A549 (cell line): ENCODE measurements at regions not wholly inside any gene's neighbourhood (a gene's known extent, or its start where the extent isn't known, plus 50 kb on each side); places are given as distances from the start of the nearest gene placed in this dataset.

Experiments used
- ATAC-seq, 2 experiments: fragments of 200-7000 bp in 1 of 2; fragments of >200 bp in 1 of 2; cut with Nextera tagmentation in 1 of 2; cut with Tn5 transposase in 1 of 2; 3 replicates each; pipeline versions ENCODE4 v1.8.0 to v1.9.1; 2018 to 2020; ENCODE audit warnings: mild to moderate bottlenecking in 1 of 2, moderate library complexity in 1 of 2
- CTCF ChIA-PET: fragments of 300-600 bp; sonication (Branson Sonifier 250); formaldehyde crosslinking; extraction: SDS; loops from one replicate; lab custom pipeline; 2021; ENCODE audit warnings: antibody characterized with exemption, inconsistent platforms; lab: Yijun Ruan, JAX
- POLR2A ChIA-PET: fragments of 350-600 bp; formaldehyde crosslinking; extraction: SDS; loops from one replicate; lab custom pipeline; 2021; ENCODE audit warnings: antibody characterized with exemption, inconsistent platforms; lab: Yijun Ruan, JAX
- DNase-seq, 2 experiments: peaks; one replicate each; pipeline versions ENCODE4 v3.0.0 to v3.0.0-alpha.2; 2011 to 2016; ENCODE audit warnings: low read depth in 1 of 2, low spot score in 1 of 2
- FAIRE-seq: peaks from 2 replicates; lab custom pipeline; 2011; peaks lifted over from hg19 to GRCh38; lab: Jason Lieb, UNC
- H3K27ac ChIP-seq, 2 experiments: fragments of >200 bp; sonication (Bioruptor Twin); formaldehyde crosslinking; 3 replicates each; pipeline ENCODE4 v1.5.1; 2016 to 2017
- H3K4me1 ChIP-seq: fragments of >200 bp; sonication (Bioruptor Twin); formaldehyde crosslinking; 3 replicates; pipeline ENCODE4 v1.6.1; 2016
- H3K4me2 ChIP-seq: fragments of >200 bp; sonication (Bioruptor Twin); formaldehyde crosslinking; 3 replicates; pipeline ENCODE4 v1.6.1; 2016
- H3K4me3 ChIP-seq: fragments of >200 bp; sonication (Bioruptor Twin); formaldehyde crosslinking; 3 replicates; pipeline ENCODE4 v1.5.1; 2016
- H3K9me3 ChIP-seq: fragments of >200 bp; sonication (Bioruptor Twin); formaldehyde crosslinking; 3 replicates; pipeline ENCODE4 v1.6.1; 2016
- ATOH8 ChIP-seq: fragments of 250-450 bp; sonication (Bioruptor Pico); IDR thresholded peaks from 2 replicates; pipeline ENCODE4 v1.5.0; 2020; ENCODE audit warnings: low read depth, mild to moderate bottlenecking, moderate library complexity
- CBX2 ChIP-seq: fragments of 200-600 bp; sonication (generic); IDR thresholded peaks from 2 replicates; pipeline ENCODE4 v1.6.1; 2016; ENCODE audit warnings: low read depth, mild to moderate bottlenecking, borderline replicate concordance
- CBX8 ChIP-seq: fragments of 200-600 bp; sonication (generic); IDR thresholded peaks from 2 replicates; pipeline ENCODE4 v1.6.1; 2016
- CHD4 ChIP-seq: fragments of 200-600 bp; sonication (generic); IDR thresholded peaks from 2 replicates; pipeline ENCODE4 v1.6.1; 2016; ENCODE audit warnings: antibody characterized with exemption, mild to moderate bottlenecking, borderline replicate concordance
- EHF ChIP-seq: fragments of 250-450 bp; sonication (Bioruptor Pico); IDR thresholded peaks from 2 replicates; pipeline ENCODE4 v1.5.0; 2020; ENCODE audit warnings: mild to moderate bottlenecking
- ESRRA ChIP-seq: fragments of 150-350 bp; IDR thresholded peaks from 2 replicates; pipeline ENCODE4 v1.6.1; 2014; ENCODE audit warnings: mild to moderate bottlenecking, low read length, borderline replicate concordance
- FOSL2 ChIP-seq, 2 experiments: fragments of 450-650 bp in 1 of 2; fragments of >200 bp in 1 of 2; sonication (Bioruptor Twin) in 1 of 2; formaldehyde crosslinking; IDR thresholded peaks; 2 replicates each; pipeline versions ENCODE4 v1.5.0 to v1.6.1; 2016 to 2020; ENCODE audit warnings: mild to moderate bottlenecking in 1 of 2, moderate library complexity in 1 of 2
- FOXS1 ChIP-seq: fragments of 250-450 bp; sonication (Bioruptor Pico); IDR thresholded peaks from 2 replicates; pipeline ENCODE4 v1.5.0; 2020; ENCODE audit warnings: mild to moderate bottlenecking, moderate library complexity
- HEYL ChIP-seq: fragments of 250-450 bp; sonication (Bioruptor Pico); IDR thresholded peaks from 2 replicates; pipeline ENCODE4 v1.8.0; 2021; ENCODE audit warnings: mild to moderate bottlenecking, moderate library complexity
- HOXA7 ChIP-seq: fragments of 250-450 bp; sonication (Bioruptor Pico); IDR thresholded peaks from 2 replicates; pipeline ENCODE4 v1.5.0; 2020; ENCODE audit warnings: mild to moderate bottlenecking, moderate library complexity
- HOXB5 ChIP-seq: fragments of 250-450 bp; sonication (Bioruptor Pico); IDR thresholded peaks from 2 replicates; pipeline ENCODE4 v1.5.0; 2020; ENCODE audit warnings: mild to moderate bottlenecking, moderate library complexity
- JUNB ChIP-seq: fragments of >200 bp; sonication (Bioruptor Twin); formaldehyde crosslinking; IDR thresholded peaks from 2 replicates; pipeline ENCODE4 v1.6.1; 2016
- KDM5A ChIP-seq: fragments of 200-600 bp; sonication (generic); IDR thresholded peaks from 2 replicates; pipeline ENCODE4 v1.6.1; 2016; ENCODE audit warnings: antibody characterized with exemption, mild to moderate bottlenecking
- MAZ ChIP-seq: fragments of 150-350 bp; IDR thresholded peaks from 2 replicates; pipeline ENCODE4 v1.6.1; 2014; ENCODE audit warnings: antibody characterized with exemption, low read depth, low read length, borderline replicate concordance
- NFE2L2 ChIP-seq: fragments of 150-350 bp; conservative IDR thresholded peaks from 2 replicates; pipeline ENCODE4 v1.6.1; 2014; ENCODE audit warnings: low read length
- NPAS2 ChIP-seq: fragments of 250-450 bp; sonication (Bioruptor Pico); IDR thresholded peaks from 2 replicates; pipeline ENCODE4 v1.8.0; 2022; ENCODE audit warnings: mild to moderate bottlenecking, moderate library complexity, borderline replicate concordance
- NR3C1 ChIP-seq: fragments of >200 bp; sonication (Bioruptor Twin); formaldehyde crosslinking; IDR thresholded peaks from 3 replicates; pipeline ENCODE4 v1.6.1; 2017
- PHF8 ChIP-seq: fragments of 200-600 bp; sonication (generic); IDR thresholded peaks from 2 replicates; pipeline ENCODE4 v1.6.1; 2016; ENCODE audit warnings: low read depth, mild to moderate bottlenecking, antibody characterized with exemption, moderate library complexity, borderline replicate concordance
- RAD21 ChIP-seq, 2 experiments: fragments of >200 bp in 1 of 2; sonication (Bioruptor Twin) in 1 of 2; formaldehyde crosslinking in 1 of 2; IDR thresholded peaks in 1 of 2; conservative IDR thresholded peaks in 1 of 2; 2 replicates in 1 of 2; 3 replicates in 1 of 2; pipeline ENCODE4 v1.6.1; 2012 to 2018; ENCODE audit warnings: inconsistent platforms in 1 of 2
- RCOR1 ChIP-seq: fragments of 150-350 bp; IDR thresholded peaks from 2 replicates; pipeline ENCODE4 v1.6.1; 2014; ENCODE audit warnings: antibody characterized with exemption, low read length, low read depth
- REST ChIP-seq: fragments of 200-600 bp; sonication (generic); IDR thresholded peaks from 2 replicates; pipeline ENCODE4 v1.6.1; 2016; ENCODE audit warnings: antibody characterized with exemption, mild to moderate bottlenecking, moderate library complexity
- SMC3 ChIP-seq: fragments of >200 bp; sonication (Bioruptor Twin); formaldehyde crosslinking; IDR thresholded peaks from 3 replicates; pipeline ENCODE4 v1.6.1; 2018; ENCODE audit warnings: inconsistent platforms
- SREBF2 ChIP-seq: fragments of 450-650 bp; IDR thresholded peaks from 2 replicates; pipeline ENCODE4 v1.6.1; 2014; ENCODE audit warnings: mild to moderate bottlenecking, moderate library complexity
- TP53 ChIP-seq: fragments of 250-450 bp; sonication (Bioruptor Pico); IDR thresholded peaks from 2 replicates; pipeline ENCODE4 v1.5.0; 2021; ENCODE audit warnings: mild to moderate bottlenecking, moderate library complexity
- USF2 ChIP-seq: fragments of 450-650 bp; IDR thresholded peaks from 2 replicates; pipeline ENCODE4 v1.6.1; 2014; ENCODE audit warnings: antibody characterized with exemption
- ZSCAN20 ChIP-seq: fragments of 250-450 bp; sonication (Bioruptor Pico); IDR thresholded peaks from 2 replicates; pipeline ENCODE4 v1.8.0; 2022; ENCODE audit warnings: mild to moderate bottlenecking, moderate library complexity
- WGBS: methylation state at CpG from one replicate; pipeline ENCODE4 v1.1.6; 2017; ENCODE audit errors: missing lambda C conversion rate; 5-methylcytosine and 5-hydroxymethylcytosine counted together
- TF ChIP-seq, protein P1 (sequence below): IDR thresholded peaks from 2 replicates; pipeline ENCODE4 v1.6.1; 2012
- TF ChIP-seq, protein P2 (sequence below): IDR thresholded peaks from 2 replicates; pipeline ENCODE4 v1.6.1; 2012; ENCODE audit warnings: low read depth, borderline replicate concordance
- TF ChIP-seq, protein P3 (sequence below): fragments of >200 bp; sonication (Bioruptor Twin); formaldehyde crosslinking; IDR thresholded peaks from 2 replicates; pipeline ENCODE4 v1.6.1; 2016

DNA sequence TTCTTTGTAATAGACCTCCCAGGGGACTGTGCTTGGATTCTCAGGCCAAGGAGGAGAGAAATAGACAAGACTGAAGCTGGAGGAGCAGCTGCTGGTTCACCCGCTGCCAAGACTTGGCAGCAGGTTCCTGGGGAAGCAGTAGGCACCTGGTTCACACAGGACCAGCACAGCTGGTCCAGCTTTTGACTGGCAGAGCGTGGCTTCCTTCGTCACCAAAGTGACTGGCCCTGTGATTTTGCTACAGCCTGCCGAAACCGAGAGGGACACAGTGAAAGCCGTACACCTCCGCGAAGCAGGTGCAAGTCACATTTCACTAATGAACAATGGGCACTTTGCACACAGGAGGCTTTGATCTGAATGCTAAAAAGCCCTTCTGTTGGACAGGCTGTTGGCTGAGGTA, 199.0 kb downstream of the RNF144B start:
- ChIA-PET POLR2A (no interaction called here), CTCF (no interaction called here)
- DNase-seq (no peak), FAIRE-seq (no peak), ATAC-seq (no peak)
- peaks cover 6% of the 10 kb centered on the region; the same call in 1 of the 3 replicates for H3K4me1 ChIP-seq
- H3K4me2 ChIP-seq, result no peak overlapping the region
- no peak overlapping the region for H3K4me3 ChIP-seq
- no peak overlapping the region for H3K27ac ChIP-seq
- H3K9me3 ChIP-seq, result no peaks in the 10 kb centered on the region
- TF ChIP-seq CBX8, result no peak
- TF ChIP-seq FOXS1, result no peak
- TF ChIP-seq, protein P1, sequence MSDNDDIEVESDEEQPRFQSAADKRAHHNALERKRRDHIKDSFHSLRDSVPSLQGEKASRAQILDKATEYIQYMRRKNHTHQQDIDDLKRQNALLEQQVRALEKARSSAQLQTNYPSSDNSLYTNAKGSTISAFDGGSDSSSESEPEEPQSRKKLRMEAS, result no peak
- no peak for TF ChIP-seq TP53 (CRISPR knock-in tag)
- no peak for TF ChIP-seq KDM5A
- no peak for TF ChIP-seq HOXB5
- no peak for TF ChIP-seq CHD4
- TF ChIP-seq ATOH8 (CRISPR knock-in tag), result no peak
- TF ChIP-seq JUNB, result no peak
- TF ChIP-seq FOSL2 (IDR thresholded peaks at IDR 0.05), result no peak
- no peak for TF ChIP-seq FOSL2 (CRISPR knock-in tag; IDR thresholded peaks at IDR 0.05)
- TF ChIP-seq RAD21 (conservative IDR thresholded peaks at IDR 0.05 in 1 of 2, IDR thresholded peaks at IDR 0.05 in 1 of 2), result no peak
- TF ChIP-seq PHF8, result no peak
- no peak for TF ChIP-seq NPAS2 (CRISPR knock-in tag)
- no peak for TF ChIP-seq ZSCAN20 (CRISPR knock-in tag)
- no peak for TF ChIP-seq HEYL
- TF ChIP-seq SREBF2, result no peak
- TF ChIP-seq NR3C1, result no peak
- TF ChIP-seq RCOR1, result no peak
- 56% methylated on average over 8 of the region's 8 CpGs for WGBS

DNA sequence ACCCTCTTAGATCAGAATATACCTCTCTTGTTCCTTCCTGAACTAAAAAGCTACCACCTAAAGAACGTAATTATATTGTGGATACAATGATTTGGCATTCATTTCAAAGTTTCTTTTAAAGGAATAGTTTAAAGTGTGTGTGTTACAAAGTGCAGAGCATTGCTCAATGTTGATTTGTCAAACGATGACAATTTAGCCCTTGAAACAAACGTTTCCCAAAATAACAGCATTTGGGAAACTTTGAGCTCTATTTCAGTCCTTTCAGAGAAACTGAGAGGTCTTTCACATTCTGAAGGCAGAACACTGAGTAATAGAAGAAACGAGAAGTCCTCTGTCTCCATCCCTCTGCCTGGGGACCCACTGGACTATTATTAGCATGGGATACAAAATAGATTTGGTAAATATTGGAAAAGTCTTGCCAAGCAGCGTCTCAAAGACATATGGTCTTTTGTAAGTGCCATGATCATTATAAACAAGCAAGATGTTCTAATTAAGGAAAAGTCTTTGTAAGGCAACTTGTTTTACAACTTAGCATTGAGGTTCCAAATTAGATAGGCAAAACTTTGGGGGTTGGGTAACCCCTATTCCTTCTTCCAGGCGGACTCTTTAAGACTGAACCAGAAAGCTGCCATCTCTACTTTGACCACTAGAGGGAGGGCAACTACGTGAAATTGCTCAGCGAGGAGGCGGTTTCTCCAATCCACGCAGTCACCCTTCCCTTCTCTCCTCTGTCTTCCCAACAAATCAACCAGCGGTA, 208.8 kb downstream of the RNF144B start:
- ATAC-seq (peak; percentile 85 to 87; a peak in 5 of 6 replicates), DNase-seq (peak; percentile 18 to 56), FAIRE-seq (no peak)
- ChIA-PET POLR2A (no interaction called here), CTCF (interaction anchor here (0.6 to 2.8 kb wide), 12 partner anchors 10 to 1645 kb away, joined by 3 to 14 read pairs (median 3); no protein-coding TSS in a partner anchor)
- no peaks in the 10 kb centered on the region for H3K9me3 ChIP-seq
- 6% methylated on average over 11 of the region's 11 CpGs for WGBS
- no peak overlapping the region for H3K4me3 ChIP-seq
- H3K4me1 ChIP-seq, result no peaks in the 10 kb centered on the region
- no peak overlapping the region for H3K27ac ChIP-seq
- H3K4me2 ChIP-seq, result no peak overlapping the region
- peak; percentile 77 to 79 for TF ChIP-seq RAD21 (conservative IDR thresholded peaks at IDR 0.05 in 1 of 2, IDR thresholded peaks at IDR 0.05 in 1 of 2)
- TF ChIP-seq EHF (CRISPR knock-in tag), result no peak
- no peak for TF ChIP-seq REST
- TF ChIP-seq HOXB5, result no peak
- no peak for TF ChIP-seq NPAS2 (CRISPR knock-in tag)
- TF ChIP-seq CBX2, result no peak
- TF ChIP-seq KDM5A, result no peak
- TF ChIP-seq, protein P2, sequence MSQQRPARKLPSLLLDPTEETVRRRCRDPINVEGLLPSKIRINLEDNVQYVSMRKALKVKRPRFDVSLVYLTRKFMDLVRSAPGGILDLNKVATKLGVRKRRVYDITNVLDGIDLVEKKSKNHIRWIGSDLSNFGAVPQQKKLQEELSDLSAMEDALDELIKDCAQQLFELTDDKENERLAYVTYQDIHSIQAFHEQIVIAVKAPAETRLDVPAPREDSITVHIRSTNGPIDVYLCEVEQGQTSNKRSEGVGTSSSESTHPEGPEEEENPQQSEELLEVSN, result no peak
- TF ChIP-seq ESRRA, result no peak
- no peak for TF ChIP-seq NFE2L2
- peak; percentile 51 for TF ChIP-seq SMC3
- TF ChIP-seq MAZ, result no peak
- TF ChIP-seq, protein P1, result no peak
- no peak for TF ChIP-seq TP53 (CRISPR knock-in tag)
- no peak for TF ChIP-seq HEYL
- TF ChIP-seq SREBF2, result no peak
- no peak for TF ChIP-seq HOXA7
- TF ChIP-seq, protein P3, sequence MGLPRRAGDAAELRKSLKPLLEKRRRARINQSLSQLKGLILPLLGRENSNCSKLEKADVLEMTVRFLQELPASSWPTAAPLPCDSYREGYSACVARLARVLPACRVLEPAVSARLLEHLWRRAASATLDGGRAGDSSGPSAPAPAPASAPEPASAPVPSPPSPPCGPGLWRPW, result no peak
- TF ChIP-seq USF2, result no peak
